GM10266 (cell line): ENCODE measurements at regions not wholly inside any gene's neighbourhood (a gene's known extent, or its start where the extent isn't known, plus 50 kb on each side); places are given as distances from the start of the nearest gene placed in this dataset.
"Not testable (repeated sequence)": the region's sequence is repeated elsewhere in the genome, so short reads cannot be mapped to it uniquely, and the experiment has no call there.

ENCODE experiments used
- DNase-seq: peaks from one replicate; pipeline ENCODE4 v3.0.0; 2012; ENCODE audit errors: extremely low spot score
- TF ChIP-seq, protein P1 (sequence below): IDR thresholded peaks from 2 replicates; pipeline ENCODE4 v1.5.1; 2012; ENCODE audit warnings: mild to moderate bottlenecking, low read depth; ENCODE audit not compliant: control insufficient read depth, insufficient read depth; ENCODE audit errors: missing control alignments

DNA sequence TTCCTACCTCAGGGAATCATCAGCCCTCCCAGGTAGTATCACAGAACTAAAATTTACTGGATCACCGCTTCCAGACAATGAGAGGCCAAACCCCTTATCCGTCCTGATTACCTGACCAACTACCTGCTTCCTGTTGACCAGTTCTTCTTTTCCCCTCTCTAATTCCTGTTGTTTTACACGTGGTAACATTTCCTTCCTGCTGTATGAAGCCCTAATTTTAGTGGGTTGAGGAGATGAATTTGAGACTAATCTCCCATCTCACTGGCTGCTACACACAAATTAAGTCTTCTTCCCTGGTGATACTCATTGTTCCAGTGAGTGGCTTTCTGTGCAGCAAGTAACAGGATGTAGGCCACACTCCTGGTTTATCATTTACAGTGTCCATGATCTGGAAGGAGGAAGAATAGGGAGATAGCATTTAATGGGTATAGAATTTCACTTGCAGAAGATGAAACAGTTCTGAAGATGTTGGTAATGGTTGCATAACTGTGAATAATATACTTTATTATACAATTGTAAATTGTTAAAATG lies 2112.9 kb downstream of the NCAM2 start:
- TF ChIP-seq, protein P1, sequence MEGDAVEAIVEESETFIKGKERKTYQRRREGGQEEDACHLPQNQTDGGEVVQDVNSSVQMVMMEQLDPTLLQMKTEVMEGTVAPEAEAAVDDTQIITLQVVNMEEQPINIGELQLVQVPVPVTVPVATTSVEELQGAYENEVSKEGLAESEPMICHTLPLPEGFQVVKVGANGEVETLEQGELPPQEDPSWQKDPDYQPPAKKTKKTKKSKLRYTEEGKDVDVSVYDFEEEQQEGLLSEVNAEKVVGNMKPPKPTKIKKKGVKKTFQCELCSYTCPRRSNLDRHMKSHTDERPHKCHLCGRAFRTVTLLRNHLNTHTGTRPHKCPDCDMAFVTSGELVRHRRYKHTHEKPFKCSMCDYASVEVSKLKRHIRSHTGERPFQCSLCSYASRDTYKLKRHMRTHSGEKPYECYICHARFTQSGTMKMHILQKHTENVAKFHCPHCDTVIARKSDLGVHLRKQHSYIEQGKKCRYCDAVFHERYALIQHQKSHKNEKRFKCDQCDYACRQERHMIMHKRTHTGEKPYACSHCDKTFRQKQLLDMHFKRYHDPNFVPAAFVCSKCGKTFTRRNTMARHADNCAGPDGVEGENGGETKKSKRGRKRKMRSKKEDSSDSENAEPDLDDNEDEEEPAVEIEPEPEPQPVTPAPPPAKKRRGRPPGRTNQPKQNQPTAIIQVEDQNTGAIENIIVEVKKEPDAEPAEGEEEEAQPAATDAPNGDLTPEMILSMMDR: no peak
- DNase-seq: no peak

DNA sequence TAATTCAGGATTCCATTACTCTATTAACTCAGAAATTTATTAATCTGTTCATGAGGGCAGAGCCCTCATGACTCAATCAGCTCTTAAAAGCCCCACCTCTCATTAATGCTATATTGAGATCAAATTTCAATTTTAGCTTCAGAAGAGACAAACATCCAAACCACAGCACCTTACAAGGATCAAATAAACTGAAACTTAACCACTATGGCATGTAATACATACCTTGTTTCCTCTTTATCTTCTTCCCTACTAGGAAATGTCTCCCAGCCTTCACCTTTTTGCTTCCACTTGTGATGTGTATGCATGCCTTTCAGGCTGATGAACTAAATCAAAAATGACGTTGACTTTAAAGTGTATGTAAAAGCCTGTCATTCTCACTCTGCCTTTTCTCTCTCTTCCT lies 2121.3 kb downstream of the NCAM2 start:
- TF ChIP-seq, protein P1: no peak
- no peak for DNase-seq

DNA sequence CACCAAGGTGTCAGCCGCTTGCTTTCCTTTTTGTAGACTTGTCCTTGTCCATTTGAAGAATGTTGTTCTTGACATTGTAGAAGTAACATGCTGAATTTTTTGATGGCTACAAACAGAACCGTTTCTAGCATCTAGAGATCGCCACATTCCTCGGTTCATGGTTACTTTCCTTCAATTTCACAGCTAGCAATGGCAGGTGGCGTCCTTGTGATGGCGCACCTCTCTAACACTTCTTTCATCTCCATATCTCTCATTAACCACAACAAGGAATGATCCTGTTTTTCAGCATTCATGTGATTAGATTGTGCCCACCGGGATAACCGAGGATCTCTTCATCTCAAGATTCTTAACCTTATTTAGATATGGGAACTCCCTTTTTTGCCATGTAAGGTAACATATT lies 2129.8 kb downstream of the NCAM2 start:
- TF ChIP-seq, protein P1: no peak
- DNase-seq: no peak

DNA sequence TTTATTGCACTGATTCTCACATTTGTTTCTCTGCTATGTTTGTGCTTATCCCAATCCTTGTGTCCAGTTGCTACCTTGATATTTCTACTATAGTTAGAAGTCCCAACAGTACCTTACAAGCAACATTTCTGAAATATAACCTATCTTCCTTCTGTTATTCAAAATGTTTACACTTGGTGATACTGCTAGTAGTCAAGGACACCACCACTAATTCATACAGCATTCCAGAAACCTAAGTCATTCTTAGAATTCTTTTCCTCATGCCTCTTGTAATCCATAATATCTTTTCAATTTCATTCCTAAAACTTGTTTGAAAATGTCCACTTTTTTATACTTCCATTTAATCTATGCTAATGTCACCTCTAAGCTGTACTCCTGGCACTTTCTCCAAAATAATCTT lies 2132.1 kb downstream of the NCAM2 start:
- no peak for DNase-seq
- TF ChIP-seq, protein P1: no peak

DNA sequence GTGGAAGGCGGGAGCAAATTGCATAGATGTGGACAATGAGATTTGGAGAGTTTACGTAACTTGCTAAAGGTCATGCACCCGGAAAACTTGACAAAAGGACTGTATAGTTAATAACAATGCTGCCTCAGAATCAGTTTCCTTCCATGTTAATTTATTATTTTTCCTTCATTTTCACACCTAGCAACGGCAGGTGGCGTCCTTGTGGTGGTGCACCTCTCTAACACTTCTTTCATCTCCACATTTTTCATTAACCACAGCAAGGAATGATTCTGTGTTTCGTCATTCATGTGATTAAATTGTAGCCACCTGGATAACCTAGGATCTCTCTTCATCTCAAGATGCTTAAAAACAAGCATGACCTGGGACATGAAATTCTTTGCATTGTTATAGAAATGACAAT lies 2133.0 kb downstream of the NCAM2 start:
- TF ChIP-seq, protein P1: no peak
- DNase-seq: no peak

DNA sequence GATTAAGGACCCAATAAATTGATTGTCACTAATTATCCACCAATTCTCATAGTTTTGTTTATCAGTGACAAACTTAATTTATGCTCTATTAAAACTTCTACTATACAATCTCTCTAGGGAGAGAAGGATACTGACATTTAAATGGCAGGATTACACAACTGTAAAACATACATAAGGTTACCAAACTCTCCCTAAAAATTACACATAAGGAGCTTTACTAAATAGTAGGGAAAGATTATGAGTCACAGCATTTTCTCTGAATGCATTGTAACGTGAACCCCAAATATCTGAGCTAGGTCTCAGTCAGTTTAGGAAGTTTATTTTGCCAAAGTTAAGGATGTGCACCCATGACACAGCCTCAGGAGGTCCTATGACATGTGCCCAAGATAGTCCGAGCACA lies 2140.6 kb downstream of the NCAM2 start:
- no peak for DNase-seq
- TF ChIP-seq, protein P1: no peak

DNA sequence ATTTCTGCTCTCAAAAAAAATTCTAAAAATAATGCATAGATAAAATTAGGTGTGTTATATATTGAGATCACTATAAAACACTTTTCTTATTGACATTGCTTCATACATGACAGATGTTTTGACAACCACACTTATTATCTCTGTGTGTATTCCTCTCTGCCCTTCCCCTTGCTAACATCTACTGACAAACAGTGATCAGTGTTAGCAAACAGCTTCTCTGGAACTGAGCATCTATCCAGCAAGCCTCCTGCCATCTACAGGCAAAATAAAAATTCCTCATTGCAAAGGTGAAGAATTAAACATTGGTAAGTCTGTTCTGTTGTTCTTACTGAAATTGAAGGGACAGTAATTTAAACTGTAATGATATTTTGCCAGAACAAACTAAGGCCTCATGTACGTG lies 2153.9 kb downstream of the NCAM2 start:
- no peak for DNase-seq
- TF ChIP-seq, protein P1: no peak

DNA sequence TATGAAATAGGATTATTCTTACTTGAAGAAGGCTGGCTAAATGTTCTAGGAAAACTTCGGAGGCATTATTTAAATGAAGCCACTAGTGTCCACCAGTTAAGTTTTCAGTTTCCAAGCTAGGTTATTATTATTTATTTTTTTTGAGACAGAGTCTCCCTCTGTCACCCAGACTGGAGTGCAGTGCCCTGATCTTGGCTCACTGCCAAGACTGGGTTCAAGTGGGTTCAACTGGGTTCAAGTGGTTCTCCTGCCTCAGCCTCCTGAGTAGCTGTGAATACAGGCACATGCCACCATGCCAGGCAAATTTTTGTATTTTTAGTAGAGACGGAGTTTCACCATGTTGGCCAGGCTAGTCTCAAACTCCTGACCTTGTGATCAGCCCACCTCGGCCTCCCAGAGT lies 2155.6 kb downstream of the NCAM2 start:
- DNase-seq: not testable (repeated sequence)
